T-helper 2 cell treated with Interferon-gamma antibody and Interleukin-4, amounts not matched to agents 100 ng/mL and 5 ng/mL, for 36 hours (primary cell): ENCODE measurements at regions not wholly inside any gene's neighbourhood (a gene's known extent, or its start where the extent isn't known, plus 50 kb on each side); places are given as distances from the start of the nearest gene placed in this dataset.

Experiments
- intact Hi-C: fragments of 100-400 bp; cut with micrococcal nuclease; formaldehyde crosslinking; loops from one replicate; pipeline ENCODE4 v1.15.1; 2023

DNA sequence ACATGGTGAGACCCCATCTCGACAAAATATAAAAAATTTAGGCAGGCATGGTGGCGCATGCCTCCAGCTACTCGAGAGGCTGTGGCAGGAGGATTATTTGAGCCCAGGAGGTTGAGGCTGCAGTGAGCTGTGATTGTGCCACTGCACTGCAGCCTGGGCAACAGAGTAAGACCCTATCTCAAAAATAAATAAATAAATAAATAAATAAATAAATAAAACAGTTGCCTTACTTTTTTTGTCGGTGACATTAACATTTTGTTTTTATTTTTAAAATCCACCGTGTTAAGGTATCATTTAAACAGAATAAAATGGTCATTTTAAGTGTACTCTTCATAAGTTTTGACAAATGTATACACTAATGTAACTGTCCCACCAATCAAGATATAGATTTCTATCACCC lies 57.0 kb downstream of the RASL11A start:
- intact Hi-C loops = no loop called here

DNA sequence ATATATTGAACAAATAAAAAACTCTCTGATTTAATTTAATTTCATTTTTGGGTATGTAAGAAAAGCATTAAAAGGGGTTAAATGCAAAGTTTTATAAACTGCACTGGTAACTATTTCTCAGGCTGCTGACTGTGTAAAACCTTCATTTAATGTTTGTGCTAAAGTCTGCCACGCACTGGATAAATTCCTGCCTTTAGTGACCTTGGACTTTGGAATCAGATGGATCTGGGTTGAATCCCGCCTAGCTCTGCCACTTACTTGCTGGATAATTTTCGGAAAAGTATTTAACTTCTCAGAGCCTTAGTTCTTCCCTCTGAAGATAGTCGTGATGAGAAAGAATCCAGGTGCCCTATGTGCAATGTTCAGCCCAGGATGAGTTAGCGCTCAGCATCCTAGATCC lies 58.6 kb downstream of the RASL11A start:
- intact Hi-C loops = no loop called here

DNA sequence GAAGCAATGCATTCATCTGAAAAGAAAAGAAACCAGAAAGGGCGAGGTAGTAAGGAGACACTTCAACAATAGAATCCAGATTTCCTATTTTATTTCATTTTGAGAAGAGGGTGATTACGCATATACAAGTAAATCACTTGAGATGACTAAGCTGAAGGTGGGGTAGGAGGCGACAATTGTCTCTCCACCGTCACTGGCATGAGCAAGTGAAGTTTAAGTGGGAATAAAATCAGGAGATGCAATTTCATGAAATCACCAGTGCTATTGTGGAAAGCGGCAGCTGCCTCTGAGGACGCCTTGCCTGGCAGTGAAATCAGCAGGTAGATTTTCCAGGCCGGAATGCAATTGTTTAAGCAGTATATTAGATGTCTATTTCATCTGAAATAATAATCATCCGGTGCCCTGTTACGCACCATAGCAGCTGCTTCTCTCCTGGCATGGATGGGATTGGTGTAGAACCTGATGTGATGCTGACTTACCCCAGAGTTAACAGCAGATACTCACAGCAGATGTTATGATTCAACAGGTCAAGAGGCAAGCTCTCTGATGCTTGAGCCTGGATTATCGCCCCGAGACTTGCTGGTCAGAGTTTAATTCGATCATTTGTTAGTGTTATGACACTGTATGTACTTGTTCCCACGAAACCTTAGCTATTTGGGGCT lies 64.3 kb downstream of the RASL11A start:
- intact Hi-C loops = no loop called here

DNA sequence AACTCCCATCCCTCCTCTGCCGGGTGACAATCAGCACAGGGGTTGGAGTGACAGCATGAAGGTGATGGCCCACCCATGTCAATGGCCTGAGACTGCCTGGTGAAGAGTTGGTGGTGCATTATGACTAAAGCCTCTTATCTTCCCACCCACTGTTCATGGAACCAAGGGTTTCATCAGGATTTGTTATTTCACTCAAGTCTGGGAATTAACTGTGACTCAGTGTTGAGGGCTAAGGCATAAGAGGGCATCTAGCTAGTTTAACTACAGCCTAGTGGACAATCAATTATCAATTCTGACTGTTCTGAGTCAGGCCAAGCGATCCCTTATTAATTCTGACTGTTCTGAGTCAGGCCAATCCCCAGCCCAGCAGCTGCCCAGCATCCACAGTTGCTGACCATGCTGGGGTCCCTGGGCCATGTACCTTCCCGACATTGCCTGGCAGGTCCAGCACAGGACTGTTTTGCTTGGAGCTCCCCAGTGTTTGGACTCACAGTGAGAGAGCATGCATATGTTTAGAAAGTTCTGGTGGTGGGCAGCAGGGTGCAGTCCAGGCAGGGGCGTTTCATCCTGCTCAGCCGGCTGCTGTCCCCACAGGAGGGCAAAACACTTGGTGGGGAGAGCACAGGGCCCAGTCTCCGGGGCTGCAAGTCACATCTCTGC lies 65.5 kb downstream of the RASL11A start:
- intact Hi-C loops = no loop called here

DNA sequence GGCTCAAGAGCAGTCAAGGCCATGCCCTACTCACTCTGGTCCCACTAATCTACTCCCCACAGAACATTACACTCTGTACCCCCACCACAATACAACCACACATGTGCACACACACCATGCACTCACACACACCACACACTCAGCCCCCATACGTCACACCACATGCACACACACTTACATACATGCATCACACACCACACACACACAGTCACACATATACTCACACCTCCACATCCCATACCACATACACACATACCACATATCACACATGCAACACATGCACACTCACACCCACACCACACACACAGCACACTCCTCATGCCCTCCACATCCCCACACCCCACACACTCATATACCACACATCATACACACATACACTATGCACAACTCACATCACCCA lies 67.6 kb downstream of the RASL11A start:
- intact Hi-C loops = no loop called here

DNA sequence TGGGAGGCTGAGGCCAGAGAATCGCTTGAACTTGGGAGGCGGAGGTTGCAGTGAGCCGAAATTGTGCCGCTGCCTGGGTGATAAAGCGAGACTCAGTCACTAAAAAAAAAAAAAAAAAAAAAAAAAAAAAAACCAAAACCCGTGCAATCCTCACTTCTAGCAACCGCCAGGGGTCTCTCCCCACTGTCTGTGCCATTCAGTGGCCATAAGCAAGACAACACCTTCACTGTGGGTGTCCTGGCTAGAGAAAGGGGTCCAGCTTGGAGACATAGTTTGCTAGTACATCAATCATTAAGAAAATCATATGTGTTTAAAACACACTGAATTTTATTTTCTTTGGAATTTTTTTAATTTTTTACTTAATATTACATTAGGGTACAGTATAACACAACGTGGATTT lies 68.2 kb downstream of the RASL11A start:
- intact Hi-C loops = no loop called here

DNA sequence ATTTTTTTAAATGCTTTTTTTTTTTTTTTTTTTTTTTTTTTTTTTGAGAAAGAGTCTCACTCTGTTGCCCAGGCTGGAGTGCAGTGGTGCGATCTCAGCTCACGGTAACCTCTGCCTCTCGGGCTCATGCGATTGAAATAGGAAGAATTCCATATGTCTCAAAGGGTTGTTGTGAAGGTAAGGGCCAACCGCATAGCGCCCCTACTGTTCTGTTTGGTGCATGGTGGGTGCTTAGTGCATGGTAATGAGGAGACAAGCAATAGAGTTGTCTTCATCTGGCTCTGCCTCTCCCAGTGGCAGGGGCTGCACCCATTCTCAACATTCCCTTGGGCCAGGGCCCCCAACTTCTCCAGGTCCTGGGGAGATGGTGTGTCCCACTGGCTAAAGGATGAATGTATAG lies 68.7 kb downstream of the RASL11A start:
- intact Hi-C loops = no loop called here

DNA sequence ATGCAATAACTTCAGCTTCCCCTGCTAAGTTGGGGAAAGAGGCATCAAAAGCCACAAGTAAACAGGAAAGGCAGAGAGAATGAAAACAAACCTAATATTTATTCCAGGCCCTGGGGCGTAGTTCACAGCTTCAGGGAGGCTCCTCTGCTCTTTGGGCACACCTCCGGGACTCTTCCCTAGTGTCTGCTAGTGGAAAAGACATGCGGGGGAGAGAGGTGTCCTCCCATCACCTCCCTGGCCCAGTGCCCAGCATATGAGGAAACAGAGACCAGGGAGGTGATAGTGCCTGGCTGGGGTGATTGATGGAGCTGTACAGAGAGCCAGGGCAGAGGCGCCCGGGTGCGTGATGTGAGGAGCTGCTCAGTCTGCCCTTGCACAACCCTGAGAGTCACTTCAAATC lies 71.0 kb downstream of the RASL11A start:
- intact Hi-C loops = no loop called here

DNA sequence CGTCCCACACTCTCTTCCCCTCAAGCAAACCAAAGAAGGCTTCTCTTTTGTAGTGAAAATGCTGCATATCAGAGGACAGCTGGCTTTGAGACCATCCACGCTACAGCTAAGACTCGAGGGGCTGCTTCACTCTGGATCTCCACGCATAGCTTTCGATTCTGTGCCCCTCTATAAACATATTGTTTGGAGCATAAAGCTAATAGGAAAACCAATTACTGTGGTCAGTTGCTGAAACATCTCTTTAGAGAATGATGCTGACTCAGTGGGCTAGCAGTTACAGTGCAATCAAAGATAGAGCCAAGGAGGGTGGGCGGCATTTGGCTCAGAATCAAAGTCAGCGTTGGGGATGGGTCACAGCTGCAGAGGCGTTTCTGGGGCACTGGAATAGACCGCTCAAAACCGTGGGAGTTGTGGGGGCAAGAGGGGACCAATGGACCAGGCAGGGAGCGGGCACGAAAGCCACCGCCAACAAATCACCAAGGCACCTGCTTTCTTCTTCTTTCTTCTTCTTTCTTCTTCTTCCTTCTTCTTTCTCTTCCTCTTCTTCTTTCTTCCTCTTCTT lies 76.7 kb downstream of the RASL11A start:
- intact Hi-C loops = no loop called here

DNA sequence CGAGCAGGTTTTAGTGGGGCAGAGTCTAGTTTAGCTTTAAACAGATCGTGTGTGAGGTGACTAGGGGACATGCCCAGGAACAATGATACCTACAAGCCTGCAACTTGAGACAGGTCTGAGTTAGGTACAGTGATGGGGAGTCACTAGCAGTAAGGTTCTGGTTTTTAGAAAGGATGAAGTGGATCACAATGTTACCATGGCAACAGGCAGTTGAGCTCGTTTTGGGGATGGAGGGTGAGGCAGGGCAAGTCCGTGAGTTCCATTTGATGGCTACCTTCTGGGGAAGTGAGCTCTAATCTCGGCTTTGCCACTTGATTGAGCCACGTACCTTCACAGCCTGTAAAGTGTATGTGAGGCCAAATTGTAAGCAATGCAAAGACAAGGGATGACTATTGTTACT lies 76.0 kb upstream of the GTF3A start:
- intact Hi-C loops = no loop called here

DNA sequence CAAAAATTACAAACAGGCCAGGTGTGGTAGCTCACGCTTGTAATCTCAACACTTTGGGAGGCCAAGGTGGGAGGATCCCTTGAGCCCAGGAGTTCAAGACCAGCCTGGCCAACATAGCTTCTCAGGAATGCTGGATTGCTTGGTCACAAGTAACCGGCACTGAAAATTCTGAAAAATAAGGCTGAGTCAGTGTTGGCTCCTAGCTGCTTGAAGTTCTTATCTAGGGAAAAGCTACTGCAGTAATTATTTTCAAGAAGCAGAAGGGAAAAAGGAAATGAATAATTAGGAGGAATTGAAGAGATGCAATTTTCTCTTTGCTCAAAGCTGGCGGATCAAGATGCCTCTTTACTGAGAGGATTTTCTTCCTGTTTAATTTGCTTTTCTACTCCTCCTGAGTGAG lies 75.0 kb upstream of the GTF3A start:
- intact Hi-C loops = no loop called here

DNA sequence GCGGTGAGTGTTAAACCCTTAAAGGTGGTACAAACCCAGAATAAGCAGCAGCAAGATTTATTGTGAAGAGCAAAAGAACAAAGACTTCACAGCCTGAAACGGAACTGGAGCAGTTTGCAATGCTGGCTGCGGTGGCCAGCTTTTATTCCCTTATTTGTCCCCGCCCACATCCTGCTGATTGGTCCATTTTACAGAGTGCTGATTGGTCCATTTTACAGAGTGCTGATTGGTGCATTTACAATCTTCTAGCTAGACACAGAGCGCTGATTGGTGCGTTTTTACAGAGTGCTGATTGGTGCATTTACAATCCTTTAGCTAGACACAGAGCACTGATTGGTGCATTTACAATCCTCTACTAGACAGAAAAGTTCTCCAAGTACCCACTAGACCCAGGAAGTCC lies 73.6 kb upstream of the GTF3A start:
- intact Hi-C loops = loop anchor here (10.0 kb wide), 1 partner anchor 176 kb away; the partner anchor contains the start of gene USP12

DNA sequence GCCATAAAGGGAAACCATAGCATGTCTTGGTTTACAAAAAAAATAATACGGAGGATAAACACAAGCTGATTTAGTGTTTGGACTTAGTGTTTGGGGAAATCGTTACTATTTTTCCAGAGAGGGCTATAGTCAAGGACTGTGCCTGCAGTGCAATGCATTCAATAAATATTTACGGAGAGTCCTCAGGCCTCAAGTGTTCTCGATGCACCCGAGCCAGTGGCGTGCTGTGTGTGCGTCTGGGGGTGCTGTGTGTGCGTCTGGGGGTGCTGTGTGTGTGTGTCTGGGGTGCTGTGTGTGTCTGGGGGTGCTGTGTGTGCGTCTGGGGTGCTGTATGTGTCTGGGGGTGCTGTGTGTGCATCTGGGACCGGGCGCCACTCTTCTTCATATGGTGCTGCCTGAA lies 71.7 kb upstream of the GTF3A start:
- intact Hi-C loops = loop anchor here (10.0 kb wide), 1 partner anchor 178 kb away; the partner anchor contains the start of gene USP12

DNA sequence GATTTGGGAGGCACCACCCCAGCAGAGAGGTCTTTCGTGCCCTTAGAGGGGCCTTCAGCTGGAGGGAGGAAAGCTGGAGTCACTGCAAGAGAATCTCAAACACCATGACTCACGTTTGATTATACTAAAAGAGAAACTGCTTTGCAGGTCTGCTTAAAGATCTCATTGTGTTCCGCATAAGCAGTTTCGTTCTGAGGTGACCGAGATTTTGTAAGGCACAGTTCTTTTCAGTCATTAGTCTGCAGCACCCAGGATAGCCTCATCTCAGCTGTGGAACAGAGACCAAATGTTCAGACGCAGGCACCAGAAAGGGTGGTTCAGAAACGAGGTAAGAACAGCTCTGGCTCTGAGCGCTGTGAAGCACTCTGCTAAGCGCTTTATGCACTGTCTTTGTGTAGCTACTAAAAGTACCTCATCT lies 71.2 kb upstream of the GTF3A start:
- intact Hi-C loops = loop anchor here (10.0 kb wide), 1 partner anchor 178 kb away; the partner anchor contains the start of gene USP12

DNA sequence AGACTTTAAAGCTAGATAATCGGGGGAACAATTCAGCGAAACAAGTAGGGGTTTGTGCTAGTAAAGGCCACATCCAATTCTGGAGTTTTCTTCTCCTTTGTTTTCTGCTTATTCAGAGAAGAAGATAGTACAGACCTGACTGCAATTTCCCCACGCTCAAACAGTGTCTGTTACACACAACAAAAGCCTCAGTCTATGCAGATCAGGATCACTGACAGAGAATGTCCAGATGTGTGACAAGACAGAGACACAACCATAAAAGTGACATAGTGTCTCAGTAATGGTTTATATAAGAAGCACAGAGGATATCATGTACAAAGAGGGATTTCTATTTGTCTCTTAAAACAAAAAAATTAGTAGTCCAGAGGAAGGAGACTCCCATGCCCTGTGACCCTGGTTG lies 70.7 kb upstream of the GTF3A start:
- intact Hi-C loops = loop anchor here (10.0 kb wide), 1 partner anchor 179 kb away; the partner anchor contains the start of gene USP12

DNA sequence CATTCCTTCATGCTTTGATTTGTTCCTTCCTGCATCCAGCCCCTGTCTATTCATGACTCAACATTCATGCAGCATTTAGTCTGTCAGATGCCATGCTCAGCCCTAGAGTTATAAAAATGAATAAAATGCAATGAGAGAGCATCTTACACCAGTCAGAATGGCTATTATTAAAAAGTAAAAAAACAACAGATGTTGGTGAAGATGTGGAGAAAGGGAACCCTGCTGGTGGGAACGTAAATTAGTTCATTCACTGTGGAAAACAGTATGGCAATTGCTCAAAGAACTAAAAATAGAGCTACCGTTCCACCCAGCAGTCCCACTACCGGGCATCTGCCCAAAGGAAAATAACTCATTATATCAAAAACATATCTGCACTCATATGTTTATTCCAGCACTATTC lies 70.0 kb upstream of the GTF3A start:
- intact Hi-C loops = loop anchor here (10.0 kb wide), 1 partner anchor 180 kb away; the partner anchor contains the start of gene USP12

DNA sequence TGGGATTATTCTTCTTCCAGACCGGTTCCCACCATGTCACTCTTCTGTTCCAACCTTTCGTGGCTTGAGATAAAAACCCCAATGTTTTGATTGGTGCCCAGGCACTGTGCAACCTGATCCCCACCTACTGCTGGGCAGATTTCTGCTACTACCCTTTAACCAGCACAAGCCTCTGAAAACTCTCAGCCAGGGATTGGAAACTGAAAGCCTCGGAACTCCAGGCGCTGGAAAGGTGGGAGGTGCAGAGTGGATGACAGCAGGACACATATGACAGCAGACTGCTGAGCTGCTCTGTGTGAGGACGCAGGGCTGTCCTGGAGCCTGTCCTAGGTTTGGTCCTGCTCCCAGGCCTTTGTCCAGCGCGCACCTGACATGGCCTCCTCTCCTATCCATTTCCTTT lies 68.5 kb upstream of the GTF3A start:
- intact Hi-C loops = loop anchor here (5.0 to 10.0 kb wide), 2 partner anchors 104 to 181 kb away; partner anchors contain the start of genes RPL21 and USP12

DNA sequence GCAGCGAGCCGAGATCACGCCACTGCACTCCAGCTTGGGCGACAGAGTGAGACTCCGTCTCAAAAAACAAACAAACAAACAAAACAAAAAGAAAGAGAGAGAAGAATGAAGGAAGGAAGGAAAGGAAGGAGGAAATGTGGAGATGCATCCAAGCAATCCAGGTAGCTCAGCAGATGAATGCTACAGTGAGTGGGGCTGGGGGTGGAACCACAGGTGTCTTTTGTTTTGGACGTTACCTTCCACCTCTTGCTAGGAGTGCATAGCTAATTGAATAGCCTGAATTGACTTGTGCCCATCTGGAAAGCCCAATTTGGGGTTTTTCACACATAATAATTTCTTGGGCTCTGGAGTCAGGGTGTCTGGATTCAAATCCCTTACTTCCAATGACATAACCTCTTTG lies 66.0 kb upstream of the GTF3A start:
- intact Hi-C loops = loop anchor here (2.0 to 10.0 kb wide), 3 partner anchors 88 to 184 kb away; partner anchors contain the start of genes RASL11A, RPL21 and USP12

DNA sequence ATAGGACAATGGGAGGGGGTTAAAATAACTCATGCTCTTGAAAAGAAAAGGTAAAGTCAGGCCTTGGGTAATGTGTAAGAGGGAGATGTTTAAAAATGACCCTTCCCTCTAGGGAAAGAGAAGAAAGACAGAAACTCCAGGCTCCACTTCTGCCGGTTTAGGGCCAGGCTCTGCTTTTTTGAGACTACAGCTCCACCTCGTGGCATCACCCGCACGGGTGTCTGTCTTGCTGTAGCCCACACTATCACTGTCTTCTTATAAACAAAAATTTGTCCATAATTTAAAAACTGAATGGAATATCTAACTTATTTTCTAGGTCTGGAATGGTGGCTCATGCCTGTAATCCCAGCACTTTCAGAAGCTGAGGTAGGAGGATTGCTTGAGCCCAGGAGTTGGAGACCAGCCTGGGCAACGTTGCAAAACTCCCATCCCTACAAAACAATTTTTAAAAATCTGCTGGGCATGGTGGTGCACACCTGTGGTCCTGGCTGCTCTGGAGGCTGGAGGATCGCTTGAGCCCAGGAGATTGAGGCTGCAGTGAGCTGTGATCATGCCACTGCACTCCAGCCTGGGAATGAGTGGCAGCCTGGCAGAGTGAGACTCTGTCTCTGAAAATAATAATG lies 65.1 kb upstream of the GTF3A start:
- intact Hi-C loops = loop anchor here (1.0 to 10.0 kb wide), 4 partner anchors 89 to 374 kb away; partner anchors contain the start of genes RASL11A, RPL21 and USP12

DNA sequence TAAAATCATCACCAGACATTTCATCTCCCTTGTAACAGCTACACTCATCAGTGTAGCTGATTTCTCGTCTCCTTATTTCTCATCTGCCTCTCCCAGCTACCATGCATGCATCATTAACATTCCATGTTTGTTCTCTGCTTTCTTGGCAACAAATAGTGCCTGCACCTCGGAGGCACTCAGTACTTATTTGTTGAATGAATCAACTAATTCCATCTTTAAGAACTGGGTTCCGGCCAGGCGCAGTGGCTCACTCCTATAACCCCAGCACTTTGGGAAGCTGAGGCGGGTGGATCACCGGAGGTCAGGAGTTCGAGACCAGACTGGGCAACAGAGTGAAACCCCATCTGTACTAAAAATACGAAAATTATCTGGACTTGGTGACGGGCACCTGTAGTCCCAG lies 63.9 kb upstream of the GTF3A start:
- intact Hi-C loops = no loop called here

DNA sequence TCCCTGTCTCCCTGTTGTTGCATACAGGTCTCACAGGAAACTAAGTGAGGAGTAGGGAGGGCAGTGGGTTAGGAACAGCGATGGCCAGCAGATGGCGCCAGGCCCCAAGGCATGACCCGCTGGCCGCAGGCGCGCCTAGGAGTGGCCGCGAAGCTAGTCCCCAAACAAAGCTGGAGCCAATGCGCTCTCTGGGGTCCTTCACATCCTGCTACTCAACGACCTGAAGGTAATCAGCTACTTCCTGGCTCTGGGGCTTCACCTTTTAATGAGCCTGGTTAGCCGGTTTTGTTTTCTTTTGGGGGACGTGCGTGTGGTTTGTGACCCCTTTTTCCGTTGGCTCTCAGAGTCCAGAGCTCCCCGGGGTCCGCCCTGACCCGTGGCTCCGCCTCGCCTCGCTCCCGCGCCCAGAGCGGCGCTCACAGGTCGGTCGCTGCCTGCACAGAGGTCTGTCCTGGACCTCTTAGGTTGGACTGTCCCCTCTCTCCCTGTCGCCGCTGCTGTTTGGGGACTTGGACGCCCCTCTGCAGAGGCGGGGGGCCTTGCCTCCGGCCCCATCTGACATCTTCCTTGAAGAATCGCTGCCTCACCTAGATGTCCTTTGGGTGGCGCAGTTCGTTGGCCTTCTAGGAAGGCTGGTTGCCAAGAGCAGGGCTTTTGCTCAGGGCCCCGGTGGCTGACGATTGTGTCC lies 62.2 kb upstream of the GTF3A start:
- intact Hi-C loops = loop anchor here (1.0 kb wide), 2 partner anchors 464 to 622 kb away; no protein-coding TSS in a partner anchor
